ENCODE measurements at regions not wholly inside any gene's neighbourhood (a gene's known extent, or its start where the extent isn't known, plus 50 kb on each side); places are given as distances from the start of the nearest gene placed in this dataset.

DNA sequence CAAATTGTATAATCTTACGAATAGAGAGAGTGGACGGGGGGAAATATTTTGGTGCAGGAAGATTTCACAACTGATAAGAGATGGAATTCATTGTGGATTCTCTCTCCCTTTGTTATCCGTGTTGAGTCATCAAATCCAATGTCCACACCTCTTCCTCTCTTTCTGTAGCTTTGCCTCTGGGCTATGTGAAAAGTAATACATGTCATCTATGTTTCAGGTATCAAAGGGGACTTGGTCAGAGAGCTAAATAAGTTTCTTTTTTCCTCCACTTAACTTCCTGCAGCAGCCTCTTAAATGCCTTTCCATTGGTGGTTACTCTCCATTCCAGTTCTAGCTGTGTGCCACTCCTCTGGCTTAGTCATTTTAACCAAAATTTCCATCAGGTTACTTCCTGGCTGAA lies 169.3 kb upstream of the NXPH2 start:
- no peak for TF ChIP-seq TCF12 (IDR thresholded peaks at IDR 0.05; ENCODE audit: low read depth)
- no peak for TF ChIP-seq RAD21 (IDR thresholded peaks at IDR 0.05; ENCODE audit: low read depth)
- TF ChIP-seq CREB1 (IDR thresholded peaks at IDR 0.05; ENCODE audit: low read depth), result no peak
- no peak for TF ChIP-seq ZBTB7A (IDR thresholded peaks at IDR 0.05; ENCODE audit: low read depth)
- TF ChIP-seq NFIC (IDR thresholded peaks at IDR 0.05), result no peak
- no peak for TF ChIP-seq YY1 (IDR thresholded peaks at IDR 0.05; ENCODE audit: low read depth)
- TF ChIP-seq, protein P1, sequence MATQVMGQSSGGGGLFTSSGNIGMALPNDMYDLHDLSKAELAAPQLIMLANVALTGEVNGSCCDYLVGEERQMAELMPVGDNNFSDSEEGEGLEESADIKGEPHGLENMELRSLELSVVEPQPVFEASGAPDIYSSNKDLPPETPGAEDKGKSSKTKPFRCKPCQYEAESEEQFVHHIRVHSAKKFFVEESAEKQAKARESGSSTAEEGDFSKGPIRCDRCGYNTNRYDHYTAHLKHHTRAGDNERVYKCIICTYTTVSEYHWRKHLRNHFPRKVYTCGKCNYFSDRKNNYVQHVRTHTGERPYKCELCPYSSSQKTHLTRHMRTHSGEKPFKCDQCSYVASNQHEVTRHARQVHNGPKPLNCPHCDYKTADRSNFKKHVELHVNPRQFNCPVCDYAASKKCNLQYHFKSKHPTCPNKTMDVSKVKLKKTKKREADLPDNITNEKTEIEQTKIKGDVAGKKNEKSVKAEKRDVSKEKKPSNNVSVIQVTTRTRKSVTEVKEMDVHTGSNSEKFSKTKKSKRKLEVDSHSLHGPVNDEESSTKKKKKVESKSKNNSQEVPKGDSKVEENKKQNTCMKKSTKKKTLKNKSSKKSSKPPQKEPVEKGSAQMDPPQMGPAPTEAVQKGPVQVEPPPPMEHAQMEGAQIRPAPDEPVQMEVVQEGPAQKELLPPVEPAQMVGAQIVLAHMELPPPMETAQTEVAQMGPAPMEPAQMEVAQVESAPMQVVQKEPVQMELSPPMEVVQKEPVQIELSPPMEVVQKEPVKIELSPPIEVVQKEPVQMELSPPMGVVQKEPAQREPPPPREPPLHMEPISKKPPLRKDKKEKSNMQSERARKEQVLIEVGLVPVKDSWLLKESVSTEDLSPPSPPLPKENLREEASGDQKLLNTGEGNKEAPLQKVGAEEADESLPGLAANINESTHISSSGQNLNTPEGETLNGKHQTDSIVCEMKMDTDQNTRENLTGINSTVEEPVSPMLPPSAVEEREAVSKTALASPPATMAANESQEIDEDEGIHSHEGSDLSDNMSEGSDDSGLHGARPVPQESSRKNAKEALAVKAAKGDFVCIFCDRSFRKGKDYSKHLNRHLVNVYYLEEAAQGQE (IDR thresholded peaks at IDR 0.05; ENCODE audit: low read depth), result no peak
- no peak for TF ChIP-seq EGR1 (IDR thresholded peaks at IDR 0.05)
- TF ChIP-seq TEAD4 (IDR thresholded peaks at IDR 0.05), result no peak
- TF ChIP-seq FOXM1 (IDR thresholded peaks at IDR 0.05; ENCODE audit: borderline replicate concordance, low read depth), result no peak
- TF ChIP-seq, protein P2, sequence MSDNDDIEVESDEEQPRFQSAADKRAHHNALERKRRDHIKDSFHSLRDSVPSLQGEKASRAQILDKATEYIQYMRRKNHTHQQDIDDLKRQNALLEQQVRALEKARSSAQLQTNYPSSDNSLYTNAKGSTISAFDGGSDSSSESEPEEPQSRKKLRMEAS (IDR thresholded peaks at IDR 0.05), result no peak
- TF ChIP-seq TAF1 (IDR thresholded peaks at IDR 0.05; ENCODE audit: low read depth), result no peak
- no peak for TF ChIP-seq USF1 (IDR thresholded peaks at IDR 0.05)

DNA sequence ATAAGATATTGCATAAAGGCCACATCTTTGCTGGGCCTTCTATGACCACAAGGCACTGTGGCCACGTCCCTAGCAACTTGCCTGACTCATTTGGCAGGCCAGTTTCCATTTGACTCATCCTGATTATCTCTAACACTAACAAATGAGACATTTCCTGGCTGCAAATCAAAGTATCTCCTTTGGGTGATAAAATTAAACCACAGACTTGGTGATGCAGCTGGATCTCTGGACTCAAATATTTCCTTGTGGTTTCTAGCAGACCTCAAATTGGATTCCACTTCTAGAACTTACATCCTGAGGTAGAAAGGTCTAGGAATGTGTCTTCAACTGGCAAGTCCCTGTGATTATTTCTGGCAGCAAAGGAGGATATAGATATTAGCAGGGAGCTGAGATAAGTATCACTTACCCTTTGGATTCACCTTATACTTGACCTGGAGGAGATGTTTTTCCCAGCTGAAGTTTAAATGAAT lies 167.9 kb upstream of the NXPH2 start:
- TF ChIP-seq, protein P2 (IDR thresholded peaks at IDR 0.05), result no peak
- TF ChIP-seq USF1 (IDR thresholded peaks at IDR 0.05) (no peak), EP300 (IDR thresholded peaks at IDR 0.05; ENCODE audit: borderline replicate concordance) (no peak), FOXM1 (IDR thresholded peaks at IDR 0.05; ENCODE audit: borderline replicate concordance, low read depth) (no peak), ZBTB7A (IDR thresholded peaks at IDR 0.05; ENCODE audit: low read depth) (no peak), TCF12 (IDR thresholded peaks at IDR 0.05; ENCODE audit: low read depth) (no peak), CEBPB (IDR thresholded peaks at IDR 0.05) (no peak), RAD21 (IDR thresholded peaks at IDR 0.05; ENCODE audit: low read depth) (no peak)

- TF ChIP-seq TCF12 (IDR thresholded peaks at IDR 0.05; ENCODE audit: low read depth), result no peak
- TF ChIP-seq EGR1 (IDR thresholded peaks at IDR 0.05), result no peak
- TF ChIP-seq TEAD4 (IDR thresholded peaks at IDR 0.05), result no peak
- TF ChIP-seq RAD21 (IDR thresholded peaks at IDR 0.05; ENCODE audit: low read depth), result no peak
- no peak for TF ChIP-seq CEBPB (IDR thresholded peaks at IDR 0.05)
- TF ChIP-seq EP300 (IDR thresholded peaks at IDR 0.05; ENCODE audit: borderline replicate concordance), result no peak
- TF ChIP-seq CREB1 (IDR thresholded peaks at IDR 0.05; ENCODE audit: low read depth), result no peak
- no peak for TF ChIP-seq TAF1 (IDR thresholded peaks at IDR 0.05; ENCODE audit: low read depth)
- no peak for TF ChIP-seq FOXM1 (IDR thresholded peaks at IDR 0.05; ENCODE audit: borderline replicate concordance, low read depth)
- TF ChIP-seq, protein P2 (IDR thresholded peaks at IDR 0.05), result no peak
- no peak for TF ChIP-seq ZBTB7A (IDR thresholded peaks at IDR 0.05; ENCODE audit: low read depth)
- TF ChIP-seq NFIC (IDR thresholded peaks at IDR 0.05), result no peak
- TF ChIP-seq, protein P1 (IDR thresholded peaks at IDR 0.05; ENCODE audit: low read depth), result no peak
- TF ChIP-seq USF1 (IDR thresholded peaks at IDR 0.05), result no peak
- TF ChIP-seq YY1 (IDR thresholded peaks at IDR 0.05; ENCODE audit: low read depth), result no peak
Measured at GRCh38 chr2:138943470-138943869, 163.3 kb upstream of the NXPH2 start.

DNA sequence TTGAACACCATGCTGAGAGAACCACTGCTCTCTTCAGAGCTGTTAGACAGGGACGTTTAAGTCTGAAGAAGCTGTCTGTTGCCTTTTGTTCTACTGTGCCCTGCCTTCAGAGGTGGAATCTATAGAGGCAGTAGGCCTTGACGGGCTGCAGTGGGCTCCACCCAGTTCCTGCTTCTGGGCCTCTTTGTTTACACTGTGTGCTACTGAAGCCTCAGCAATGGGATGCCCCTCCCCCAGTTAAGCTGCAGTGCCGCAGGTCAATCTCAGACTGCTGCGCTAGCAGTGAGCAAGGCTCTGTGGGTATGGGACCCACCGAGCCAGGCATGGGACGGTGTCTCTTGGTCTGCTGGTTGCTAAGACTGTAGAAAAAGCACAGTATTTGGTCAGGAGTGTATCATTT lies 162.3 kb upstream of the NXPH2 start:
- no peak for TF ChIP-seq EGR1 (IDR thresholded peaks at IDR 0.05)

DNA sequence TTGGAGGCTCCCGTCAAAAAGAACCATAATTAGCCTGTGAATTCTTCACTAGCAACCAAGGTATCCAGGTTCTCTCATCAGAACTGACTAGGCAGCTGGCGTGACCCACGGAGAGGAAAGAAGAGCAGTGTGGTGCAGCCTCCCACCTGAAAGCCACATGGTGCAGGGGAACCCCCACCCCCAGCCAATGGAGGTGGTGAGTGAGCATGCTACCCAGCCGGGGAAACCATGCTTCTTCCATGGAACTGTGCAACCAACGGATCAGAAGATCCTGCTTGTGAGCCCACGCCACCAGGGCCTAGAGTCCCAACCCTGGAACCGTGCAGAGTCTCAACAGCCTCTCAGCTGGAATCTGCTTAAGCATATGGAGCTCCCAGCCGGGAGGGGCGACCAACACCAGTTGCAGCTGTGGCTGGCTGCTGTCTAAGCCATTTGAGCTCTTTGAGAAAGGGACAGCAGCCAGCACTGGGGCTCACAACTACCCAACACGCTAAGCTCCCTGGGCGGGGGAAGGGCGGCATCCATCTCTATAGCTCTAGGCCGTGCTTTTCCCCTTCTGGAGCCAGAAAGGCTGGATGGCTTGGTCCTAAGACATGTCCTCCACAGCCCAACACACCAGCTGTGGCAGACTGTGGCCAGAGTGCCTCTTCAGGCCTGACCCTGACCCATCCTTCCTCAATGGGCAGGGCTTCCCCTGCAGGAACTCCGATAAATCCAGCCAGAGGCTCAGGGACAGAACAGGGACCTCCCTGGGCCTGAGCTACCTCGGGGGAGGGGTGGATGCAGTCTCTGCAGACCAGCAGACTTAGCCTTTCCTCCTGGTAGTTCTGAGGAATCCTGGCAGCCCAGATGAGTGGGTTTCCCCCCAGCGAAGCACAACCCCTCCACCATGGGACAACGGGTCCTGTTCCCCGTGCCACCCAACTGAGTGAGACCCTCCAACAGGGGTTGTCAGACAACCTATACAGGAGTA lies 151.4 kb upstream of the NXPH2 start:
- TF ChIP-seq YY1 (IDR thresholded peaks at IDR 0.05; ENCODE audit: low read depth), result no peak
- TF ChIP-seq, protein P2 (IDR thresholded peaks at IDR 0.05), result no peak
- no peak for TF ChIP-seq ZBTB7A (IDR thresholded peaks at IDR 0.05; ENCODE audit: low read depth)
- no peak for TF ChIP-seq RAD21 (IDR thresholded peaks at IDR 0.05; ENCODE audit: low read depth)
- TF ChIP-seq EP300 (IDR thresholded peaks at IDR 0.05; ENCODE audit: borderline replicate concordance), result no peak
- TF ChIP-seq EGR1 (IDR thresholded peaks at IDR 0.05), result no peak
- no peak for TF ChIP-seq TAF1 (IDR thresholded peaks at IDR 0.05; ENCODE audit: low read depth)
- no peak for TF ChIP-seq USF1 (IDR thresholded peaks at IDR 0.05)
- TF ChIP-seq NFIC (IDR thresholded peaks at IDR 0.05), result no peak
- TF ChIP-seq TCF12 (IDR thresholded peaks at IDR 0.05; ENCODE audit: low read depth), result no peak

All from Ishikawa (cell line).